ENCODE measurements at regions not wholly inside any gene's neighbourhood (a gene's known extent, or its start where the extent isn't known, plus 50 kb on each side); places are given as distances from the start of the nearest gene placed in this dataset.
A peak's percentile ranks its signal among the peaks of the same experiment; 100 is the strongest.

DNA sequence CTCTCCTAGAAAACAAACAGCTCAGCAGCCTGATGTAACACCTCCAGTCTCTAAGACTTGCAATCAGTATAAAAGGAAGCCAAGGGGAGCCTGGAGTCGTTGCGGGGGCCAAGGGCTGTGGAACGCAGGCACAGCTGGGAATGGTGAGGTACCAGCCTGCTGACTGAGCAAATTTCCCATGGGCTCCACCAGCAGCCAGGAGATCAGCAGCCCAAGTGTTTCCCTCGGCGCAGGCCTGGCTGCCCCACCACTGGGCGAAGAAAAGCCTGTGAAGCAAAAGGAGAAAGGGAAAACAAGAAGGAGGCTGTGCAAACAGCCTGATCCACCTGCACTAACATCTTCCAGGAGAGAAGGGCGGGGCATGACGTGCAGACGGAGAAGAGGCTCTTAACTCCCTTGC is 155.3 kb downstream of the SHQ1 start:
- Histone ChIP-seq H3K14ac (ENCODE audit: insufficient read length) (no peak overlapping the region), H2AK5ac (ENCODE audit: low read depth, low read length) (no peak overlapping the region), H2BK12ac (ENCODE audit: low read depth, low read length) (no peak overlapping the region), H4K20me1 (replicated peaks in 1 of 2; ENCODE audit: control insufficient read depth in 1 of 2, insufficient read depth in 2 of 2, low read length in 2 of 2) (no peaks in the 10 kb centered on the region), H4K5ac (ENCODE audit: insufficient read length, low read depth, low read length) (no peak overlapping the region), H3K23me2 (ENCODE audit: low read depth, low read length) (no peaks in the 10 kb centered on the region), H3K18ac (ENCODE audit: extremely low read depth, low read length) (no peak overlapping the region), H3K79me1 (ENCODE audit: low read depth, low read length) (no peaks in the 10 kb centered on the region), H2AFZ (ENCODE audit: low read length) (no peak overlapping the region), H3K4ac (replicated peaks; ENCODE audit: insufficient read length, low read depth, low read length) (no peak overlapping the region), H3K27ac (ENCODE audit: low read depth, low read length) (no peak overlapping the region), H3K4me3 (ENCODE audit: extremely low read depth in 1 of 4, insufficient read depth in 2 of 4, low read depth in 3 of 4, low read length in 4 of 4) (no peak overlapping the region), H2BK20ac (ENCODE audit: low read length) (0 out of 2 replicates have a peak overlapping the region, but pooled peaks have one; percentile 27), H2BK15ac (ENCODE audit: low read length) (no peak overlapping the region), H3K79me2 (ENCODE audit: control insufficient read depth in 1 of 2, insufficient read depth in 2 of 2, low read length in 2 of 2) (no peaks in the 10 kb centered on the region), H3K36me3 (ENCODE audit: control insufficient read depth in 2 of 4, insufficient read depth in 4 of 4, low read length in 3 of 4) (no peaks in the 10 kb centered on the region), H4K8ac (ENCODE audit: extremely low read depth, insufficient read depth, low read length) (no peak overlapping the region), H2BK5ac (ENCODE audit: low read depth, low read length) (no peak overlapping the region), H3K56ac (replicated peaks; ENCODE audit: insufficient read length, low read depth, low read length) (no peak overlapping the region), H3K23ac (ENCODE audit: insufficient read length) (no peak overlapping the region), H4K91ac (replicated peaks; ENCODE audit: insufficient read length, low read length) (no peak overlapping the region), H3K27me3 (replicated peaks in 1 of 4; ENCODE audit: control insufficient read depth in 3 of 4, extremely low read depth in 1 of 4, insufficient read depth in 3 of 4, low read length in 3 of 4) (no peaks in the 10 kb centered on the region), H3K9ac (replicated peaks in 1 of 4; ENCODE audit: extremely low read depth in 1 of 4, low read depth in 3 of 4, low read length in 3 of 4) (no peak overlapping the region), H2BK120ac (replicated peaks; ENCODE audit: low read depth, low read length) (no peak overlapping the region), H3K9me3 (ENCODE audit: insufficient read depth in 2 of 2, low read depth in 1 of 2, low read length in 1 of 2) (no peaks in the 10 kb centered on the region), H3K4me2 (ENCODE audit: insufficient read depth in 1 of 2, low read depth in 2 of 2, low read length in 2 of 2) (no peak overlapping the region), H3K4me1 (replicated peaks in 1 of 4; ENCODE audit: control insufficient read depth in 3 of 4, insufficient read depth in 4 of 4, low read length in 3 of 4) (peaks cover 0 to 16% (median 7%) of the 10 kb centered on the region in 4 experiments; a peak in 3 of 7 replicates)
- TF ChIP-seq MAFK (IDR thresholded peaks at IDR 0.05; ENCODE audit: low read depth, low read length): peak; percentile 79; the same call in 1 of the 2 replicates
- TF ChIP-seq CEBPB (IDR thresholded peaks at IDR 0.05; ENCODE audit: low read depth, low read length): peak; percentile 45; the same call in 1 of the 2 replicates
- TF ChIP-seq CBX8 (IDR thresholded peaks at IDR 0.05; ENCODE audit: borderline replicate concordance, low read depth, low read length): no peak
- CTCF ChIA-PET (ENCODE audit: partially characterized antibody): interaction anchor here (0.6 to 2.9 kb wide), 5 partner anchors 27 to 218 kb away, joined by 3 to 11 read pairs (median 6); no protein-coding TSS in a partner anchor
- POLR2A ChIA-PET (ENCODE audit: partially characterized antibody): interaction anchor here (0.7 kb wide), 1 partner anchor 291 kb away, joined by 3 read pairs; no protein-coding TSS in a partner anchor
- FAIRE-seq: no peak
- WGBS, 2 experiments (ENCODE audit: extremely low coverage in 1 of 2, insufficient coverage in 1 of 2, insufficient read length in 1 of 2, insufficient replicate concordance in 2 of 2, low coverage in 1 of 2, low lambda C conversion rate in 2 of 2, missing lambda C conversion rate in 1 of 2): 77% methylated on average over 9 of the region's 9 CpGs; no CpG with 5 or more reads in 1 of the 2 experiments
- DNase-seq (ENCODE audit: low read depth in 1 of 2, low spot score in 2 of 2): no peak

Measured in H1 (cell line).